GM21367 (cell line): ENCODE measurements at regions not wholly inside any gene's neighbourhood (a gene's known extent, or its start where the extent isn't known, plus 50 kb on each side); places are given as distances from the start of the nearest gene placed in this dataset.

ENCODE experiments used
- ATAC-seq: cut with Tn5 transposase; IDR thresholded peaks from one replicate; pipeline ENCODE4 v1.9.1; 2021; ENCODE audit not compliant: unreplicated experiment

GRCh38 chr5:58040044-58040443 lies 419.8 kb downstream of the PLK2 start:
- ATAC-seq, result no peak

DNA sequence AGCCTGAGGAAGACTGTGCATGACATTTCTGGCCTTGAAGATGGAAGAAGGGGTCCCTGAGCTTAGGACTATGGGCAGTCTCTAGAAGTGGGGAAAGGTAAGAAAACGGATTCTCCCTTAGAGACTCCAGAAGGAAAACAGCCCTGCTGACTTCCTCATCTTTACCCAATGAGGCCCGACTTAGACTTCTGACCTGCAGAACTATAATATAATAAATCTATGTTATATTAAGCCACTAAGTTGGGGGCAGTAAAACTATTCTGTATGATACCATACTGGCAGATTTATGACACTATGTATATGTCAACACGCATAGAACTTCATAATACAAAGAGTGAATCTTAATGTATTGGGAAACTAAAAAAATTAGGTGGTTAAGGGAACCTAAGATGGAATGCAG lies 422.0 kb downstream of the PLK2 start:
- ATAC-seq, result no peak

DNA sequence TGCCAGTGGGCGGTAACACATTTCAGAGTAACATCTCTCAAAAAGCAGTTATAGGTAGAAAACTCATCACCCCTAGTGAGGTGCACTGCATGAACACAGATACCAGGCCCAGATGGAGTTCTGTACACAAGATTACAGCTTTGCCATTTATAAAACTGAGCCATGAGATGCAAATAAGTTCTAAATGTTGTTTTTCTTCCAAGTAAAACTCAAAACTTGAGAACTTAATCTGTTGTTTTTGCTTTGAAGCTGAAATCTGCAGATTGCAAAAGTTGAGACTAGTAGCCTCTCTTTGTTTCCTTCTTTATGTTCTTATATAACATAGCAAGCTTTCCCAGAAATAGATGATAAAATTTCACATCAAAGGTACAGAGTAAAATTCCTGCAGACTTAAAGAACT lies 434.1 kb downstream of the PLK2 start:
- ATAC-seq, result no peak

GRCh38 chr5:58024151-58024550 lies 435.7 kb downstream of the PLK2 start:
- ATAC-seq, result no peak

DNA sequence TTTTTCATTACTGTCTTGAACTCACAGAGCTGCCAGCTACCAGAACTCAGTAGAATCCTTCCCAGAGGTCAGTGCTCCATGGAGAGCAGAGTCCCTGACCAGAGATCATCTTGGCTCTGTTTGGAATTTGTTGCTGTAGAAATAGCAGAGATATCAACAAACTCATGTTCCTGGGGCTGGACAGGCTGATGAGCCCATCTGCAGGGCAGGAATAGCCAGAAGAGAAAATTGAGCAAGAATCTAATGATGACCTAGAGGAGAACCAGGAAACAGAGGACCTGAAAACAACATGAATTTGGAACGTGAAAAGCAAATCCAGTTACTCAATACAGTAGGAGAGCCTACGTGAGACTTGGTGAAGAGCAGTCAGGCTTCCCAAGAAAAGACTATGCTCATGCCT lies 437.8 kb downstream of the PLK2 start:
- no peak for ATAC-seq

DNA sequence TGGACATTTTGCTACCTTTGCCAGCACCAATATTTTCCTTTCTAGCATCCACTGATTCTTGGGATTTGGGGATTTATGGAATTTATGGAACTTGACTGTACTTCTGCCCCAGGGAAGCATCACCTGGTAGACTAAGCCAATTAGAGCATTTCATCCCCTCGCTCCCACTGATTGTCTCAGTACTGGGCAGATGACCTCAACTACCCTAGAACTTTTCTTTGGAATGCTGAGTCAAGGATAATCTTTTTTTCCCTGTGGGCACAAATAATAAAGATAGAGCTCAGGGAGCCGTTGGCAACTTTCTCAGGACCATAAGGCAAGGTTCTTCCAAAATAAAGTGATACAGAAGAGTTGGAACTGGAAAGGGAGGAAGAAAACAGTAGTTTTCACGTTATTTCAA lies 438.4 kb downstream of the PLK2 start:
- ATAC-seq, result no peak

DNA sequence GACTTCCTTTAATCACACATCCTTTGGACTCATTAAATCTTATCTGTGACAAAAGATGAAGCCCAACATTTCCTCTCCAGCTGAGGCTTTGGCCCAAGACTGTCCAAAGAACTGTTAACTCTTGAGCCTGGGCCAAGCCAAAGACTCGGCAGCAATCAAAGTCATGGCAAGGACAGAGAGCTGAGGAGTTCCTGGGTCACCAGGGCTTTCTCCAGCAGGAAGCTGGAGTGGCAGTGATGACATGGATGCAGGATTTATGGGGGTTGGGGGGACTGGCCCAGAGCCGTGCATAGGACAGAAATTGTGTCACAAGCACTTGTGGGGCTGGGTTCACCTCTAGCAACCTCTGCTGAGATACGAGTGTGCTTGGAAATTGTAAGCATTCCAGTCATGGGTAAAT lies 440.3 kb downstream of the PLK2 start:
- no peak for ATAC-seq

DNA sequence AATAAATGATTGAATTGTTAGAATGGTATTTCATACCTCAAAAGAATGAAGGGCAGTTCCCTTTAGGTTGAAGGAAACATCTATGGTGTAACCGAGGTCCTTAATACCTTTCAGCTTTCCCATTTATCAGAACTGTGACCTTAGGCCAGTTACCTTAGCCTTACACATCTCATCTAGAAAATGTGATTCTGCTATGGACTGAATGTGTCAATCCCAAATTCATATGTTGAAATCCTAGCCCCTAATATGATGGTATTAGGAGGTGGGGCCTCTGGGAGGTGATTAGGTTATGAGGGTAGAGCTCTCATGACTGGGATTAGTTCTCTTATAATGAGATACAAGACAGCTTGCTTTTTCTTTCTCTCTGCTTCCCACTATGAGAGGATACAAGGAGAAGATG lies 441.9 kb downstream of the PLK2 start:
- ATAC-seq, result no peak

- no peak for ATAC-seq
Measured at GRCh38 chr5:58016877-58017276, 443.0 kb downstream of the PLK2 start.

GRCh38 chr5:58016358-58016757 lies 443.5 kb downstream of the PLK2 start:
- no peak for ATAC-seq

DNA sequence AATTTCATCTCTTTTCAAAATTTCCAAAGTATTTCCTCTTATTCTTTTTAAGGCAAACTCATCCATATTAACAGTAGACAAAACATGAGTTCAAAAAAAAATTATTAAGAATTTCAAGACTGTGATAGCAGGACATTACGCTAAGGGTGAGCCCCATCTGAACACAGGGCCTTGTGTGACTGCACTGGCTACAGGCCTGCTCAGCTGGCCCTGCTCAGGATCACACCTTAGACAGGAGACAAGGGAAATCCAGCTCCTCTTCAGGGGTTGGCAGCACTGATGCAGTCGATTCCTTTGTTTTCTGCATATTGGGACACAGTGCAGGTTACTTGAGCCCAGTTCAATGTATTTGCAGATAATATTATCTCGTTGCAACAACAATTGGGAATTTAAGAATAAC lies 444.7 kb downstream of the PLK2 start:
- no peak for ATAC-seq

GRCh38 chr5:58013542-58014258 lies 446.2 kb downstream of the PLK2 start:
- ATAC-seq, result no peak

DNA sequence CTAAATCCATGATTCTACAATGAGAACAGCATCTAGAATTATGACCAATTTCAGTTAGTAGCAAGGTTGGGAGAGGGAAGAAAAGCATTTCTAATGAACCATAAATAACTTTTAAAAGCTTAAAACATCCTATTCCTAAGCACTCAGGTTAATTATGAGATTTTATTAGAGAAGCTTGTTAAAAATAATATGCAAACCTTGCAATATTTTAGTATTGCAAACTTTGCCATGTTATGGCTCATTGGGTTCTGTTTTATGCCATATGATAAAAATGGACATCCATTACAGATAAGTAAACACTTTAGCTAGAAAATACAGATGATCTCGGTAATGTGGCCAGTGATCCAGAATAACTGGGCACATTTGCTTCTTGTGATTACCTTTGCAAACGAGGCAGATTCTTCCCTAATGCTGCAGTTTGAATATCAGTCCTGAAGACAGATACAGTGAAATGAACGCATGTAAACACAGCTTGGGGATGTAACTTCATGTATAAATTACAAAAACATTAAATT lies 447.0 kb downstream of the PLK2 start:
- ATAC-seq, result no peak

DNA sequence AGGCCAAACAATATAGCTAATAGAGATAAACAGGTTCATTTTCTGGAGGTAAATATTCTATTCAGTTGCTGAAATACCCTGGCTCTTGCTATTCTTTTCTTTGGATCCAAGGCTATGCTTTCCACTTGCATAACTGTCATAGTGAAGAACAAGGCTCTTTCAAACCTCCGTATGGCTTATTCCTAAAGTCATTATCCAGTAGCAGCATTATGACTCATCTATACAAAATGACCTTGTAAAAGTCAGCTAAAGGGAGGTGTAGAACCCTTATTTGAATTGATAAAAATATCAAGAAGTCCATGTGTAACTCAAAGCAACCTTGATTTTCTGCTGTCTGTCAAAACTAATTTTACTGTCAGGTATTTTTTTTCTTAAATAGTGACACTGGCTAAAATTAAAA lies 447.8 kb downstream of the PLK2 start:
- no peak for ATAC-seq

DNA sequence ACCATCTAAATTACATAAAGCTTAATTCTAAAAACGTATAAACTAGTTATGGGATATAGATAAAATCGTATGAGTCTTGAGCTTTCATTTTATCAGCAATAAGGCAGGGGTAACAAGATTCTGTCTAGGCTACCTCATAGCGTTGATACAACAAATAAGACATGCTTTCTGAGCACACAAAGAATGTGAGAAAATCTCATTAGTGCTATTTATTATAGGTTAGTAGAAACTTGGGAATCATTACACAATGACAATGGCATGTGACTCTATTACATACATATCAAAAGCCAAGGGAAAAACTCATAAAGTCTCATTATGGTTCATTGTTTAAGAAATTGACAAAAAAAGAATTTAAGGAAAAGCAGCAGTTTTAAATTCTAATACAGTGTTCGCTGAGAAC lies 448.6 kb downstream of the PLK2 start:
- no peak for ATAC-seq

GRCh38 chr5:58009754-58010153 lies 450.1 kb downstream of the PLK2 start:
- no peak for ATAC-seq

- no peak for ATAC-seq
Measured at GRCh38 chr5:58002323-58002722, 457.6 kb downstream of the PLK2 start.

DNA sequence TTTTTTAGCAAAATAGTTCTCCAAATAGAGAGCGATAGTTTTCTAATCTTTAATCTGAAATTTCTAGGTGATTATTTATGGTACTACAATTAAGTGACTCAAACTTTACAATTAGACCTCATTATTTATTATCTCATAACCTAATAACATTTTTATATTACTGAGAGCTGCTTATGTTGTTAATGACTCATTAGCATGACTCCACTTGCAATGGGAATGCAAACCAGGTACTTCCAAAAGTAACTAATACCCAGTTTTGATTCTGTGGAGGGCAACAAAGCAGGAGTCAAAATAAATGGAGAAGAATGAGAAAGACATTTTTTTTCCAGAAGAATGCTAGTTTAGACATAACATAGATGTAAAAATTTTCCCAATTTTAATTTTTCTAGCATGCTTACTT lies 466.0 kb downstream of the PLK2 start:
- ATAC-seq, result no peak

GRCh38 chr5:57989378-57989777 lies 470.5 kb downstream of the PLK2 start:
- ATAC-seq, result no peak

DNA sequence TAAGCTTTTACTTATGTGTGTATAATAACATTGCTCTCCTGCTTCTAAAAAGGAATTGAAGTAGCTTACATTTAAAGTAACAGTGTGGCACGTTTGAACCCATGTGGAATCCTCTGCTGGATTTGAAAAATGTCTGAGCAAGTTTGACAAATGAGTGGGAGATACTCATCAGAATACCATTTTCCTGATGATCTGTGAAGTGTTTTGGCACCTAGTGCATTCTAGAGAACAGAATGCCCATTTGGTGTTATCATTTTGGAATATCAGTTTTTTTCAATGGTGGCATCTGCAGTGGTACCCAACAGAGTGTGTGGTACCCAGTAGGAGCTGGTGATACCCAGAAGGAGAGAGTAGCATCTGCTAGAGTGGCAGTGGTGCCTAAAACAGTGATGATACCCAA lies 471.1 kb downstream of the PLK2 start:
- ATAC-seq, result no peak

DNA sequence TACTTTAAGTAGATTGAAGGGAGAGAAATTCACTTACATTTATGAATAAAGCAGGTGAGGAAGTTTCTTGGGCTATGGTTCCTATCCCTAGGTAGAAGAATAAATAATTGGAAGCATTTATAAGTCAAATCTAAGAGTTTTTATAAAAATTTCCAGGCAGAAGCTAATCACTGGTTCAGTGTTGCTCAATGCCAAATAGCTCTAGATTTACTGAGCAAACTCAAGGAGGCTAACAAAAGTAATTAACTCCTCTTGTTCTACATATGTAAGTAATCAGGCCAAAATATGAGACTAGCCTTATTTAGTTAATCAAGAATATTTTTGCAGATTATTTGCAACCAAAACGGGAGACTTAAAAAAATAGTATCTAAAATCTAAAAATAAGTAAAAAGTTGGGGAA lies 472.3 kb downstream of the PLK2 start:
- ATAC-seq, result no peak

GRCh38 chr5:57986761-57987341 lies 473.0 kb downstream of the PLK2 start:
- no peak for ATAC-seq

GRCh38 chr5:57983426-57983825 lies 476.5 kb downstream of the PLK2 start:
- no peak for ATAC-seq
